ENCODE measurements at regions not wholly inside any gene's neighbourhood (a gene's known extent, or its start where the extent isn't known, plus 50 kb on each side); places are given as distances from the start of the nearest gene placed in this dataset.

GRCh38 chr4:111120191-111120590 is 497.3 kb upstream of the PITX2 start:
- TF ChIP-seq CTCF (IDR thresholded peaks at IDR 0.05; ENCODE audit: extremely low read depth in 1 of 2, insufficient read depth in 1 of 2, low read depth in 1 of 2, low read length in 2 of 2) = no peak
- no peak for TF ChIP-seq EZH2 (IDR thresholded peaks at IDR 0.05; ENCODE audit: borderline replicate concordance, low read depth, low read length, severe bottlenecking)
- TF ChIP-seq POLR2AphosphoS5 (IDR thresholded peaks at IDR 0.05; ENCODE audit: insufficient read depth, low read depth, low read length) = no peak
- no peak for TF ChIP-seq POLR2A (IDR thresholded peaks at IDR 0.05; ENCODE audit: low read depth, low read length)
- TF ChIP-seq JUN (IDR thresholded peaks at IDR 0.05; ENCODE audit: borderline replicate concordance, insufficient read depth, insufficient read length, low read depth) = no peak
- TF ChIP-seq FOS (IDR thresholded peaks at IDR 0.05; ENCODE audit: borderline replicate concordance, insufficient read depth, low read length) = no peak
- no peak for TF ChIP-seq MAX (IDR thresholded peaks at IDR 0.05; ENCODE audit: insufficient read depth, insufficient read length)
- TF ChIP-seq MYC (IDR thresholded peaks at IDR 0.05; ENCODE audit: low read depth, low read length) = no peak

Data from endothelial cell of umbilical vein (primary cell).